Thymus (tissue), 11 donors: ENCODE measurements at regions not wholly inside any gene's neighbourhood (a gene's known extent, or its start where the extent isn't known, plus 50 kb on each side); places are given as distances from the start of the nearest gene placed in this dataset.

Source experiments
- DNase-seq, 9 donors: peaks; one replicate each; pipeline ENCODE4 v3.0.0-alpha.2; 2013; ENCODE audit warnings: low spot score in 9 of 9, low read depth in 6 of 9, missing footprints in 1 of 9
- H3K27ac ChIP-seq, 2 donors: one replicate each; pipeline ENCODE4 v1.5.1; 2013; ENCODE audit warnings: control low read depth in 1 of 2, low read depth in 1 of 2, low read length in 1 of 2, mild to moderate bottlenecking in 1 of 2, moderate library complexity in 1 of 2
- H3K27me3 ChIP-seq, 2 donors: one replicate each; pipeline ENCODE4 v1.5.1; 2013; ENCODE audit warnings: low read length in 1 of 2; ENCODE audit not compliant: control insufficient read depth in 2 of 2, insufficient read depth in 1 of 2
- H3K36me3 ChIP-seq, 2 donors: one replicate each; pipeline ENCODE4 v1.5.1; 2013; ENCODE audit warnings: low read length in 1 of 2, mild to moderate bottlenecking in 1 of 2, moderate library complexity in 1 of 2; ENCODE audit not compliant: control insufficient read depth in 2 of 2, insufficient read depth in 2 of 2
- H3K4me1 ChIP-seq, 2 donors: one replicate each; pipeline ENCODE4 v1.5.1; 2013; ENCODE audit warnings: low read length in 2 of 2; ENCODE audit not compliant: control insufficient read depth in 2 of 2, insufficient read depth in 2 of 2
- H3K4me3 ChIP-seq, 2 donors: one replicate each; pipeline ENCODE4 v1.5.1; 2013; ENCODE audit warnings: low read length in 2 of 2, control low read depth in 1 of 2, mild to moderate bottlenecking in 1 of 2
- H3K9me3 ChIP-seq, 2 donors: one replicate each; pipeline ENCODE4 v1.5.1; 2013; ENCODE audit warnings: low read length in 1 of 2, mild to moderate bottlenecking in 1 of 2; ENCODE audit not compliant: control insufficient read depth in 2 of 2, insufficient read depth in 1 of 2
- WGBS: extraction: QIAGEN DNeasy Blood & Tissue Kit; methylation state at CpG from one replicate; pipeline ENCODE4 v1.1.7; 2013; 5-methylcytosine and 5-hydroxymethylcytosine counted together
- donor health status: healthy.

GRCh38 chr2:14552286-14552685, 80.2 kb upstream of the LRATD1 start:
- no peak for DNase-seq
- no peaks in the 10 kb centered on the region for H3K9me3 ChIP-seq
- no peaks in the 10 kb centered on the region for H3K27me3 ChIP-seq
- 79% methylated on average over 1 of the region's 1 CpG for WGBS
- no peak overlapping the region for H3K4me3 ChIP-seq
- H3K4me1 ChIP-seq = no peaks in the 10 kb centered on the region
- no peaks in the 10 kb centered on the region for H3K36me3 ChIP-seq
- H3K27ac ChIP-seq = no peak overlapping the region

GRCh38 chr2:14552818-14553217, 79.7 kb upstream of the LRATD1 start:
- Histone ChIP-seq H3K4me3 (no peak overlapping the region), H3K9me3 (no peaks in the 10 kb centered on the region), H3K4me1 (no peaks in the 10 kb centered on the region), H3K27ac (no peak overlapping the region), H3K36me3 (no peaks in the 10 kb centered on the region), H3K27me3 (no peaks in the 10 kb centered on the region)
- WGBS = 91% methylated on average over 2 of the region's 2 CpGs
- no peak for DNase-seq

GRCh38 chr2:14554849-14555545, 77.5 kb upstream of the LRATD1 start:
- H3K27ac ChIP-seq = no peak overlapping the region
- no peaks in the 10 kb centered on the region for H3K36me3 ChIP-seq
- no peak overlapping the region for H3K4me3 ChIP-seq
- WGBS = 74% methylated on average over 7 of the region's 7 CpGs
- no peaks in the 10 kb centered on the region for H3K27me3 ChIP-seq
- no peaks in the 10 kb centered on the region for H3K9me3 ChIP-seq
- H3K4me1 ChIP-seq = no peaks in the 10 kb centered on the region
- no peak for DNase-seq

GRCh38 chr2:14557111-14557510, 75.4 kb upstream of the LRATD1 start:
- H3K27me3 ChIP-seq = no peaks in the 10 kb centered on the region
- H3K4me1 ChIP-seq = no peaks in the 10 kb centered on the region
- DNase-seq = no peak
- H3K4me3 ChIP-seq = no peak overlapping the region
- H3K27ac ChIP-seq = no peak overlapping the region
- WGBS = 75% methylated on average over 1 of the region's 1 CpG
- no peaks in the 10 kb centered on the region for H3K9me3 ChIP-seq
- H3K36me3 ChIP-seq = no peaks in the 10 kb centered on the region

GRCh38 chr2:14557916-14558315, 74.6 kb upstream of the LRATD1 start:
- Histone ChIP-seq H3K36me3 (no peaks in the 10 kb centered on the region), H3K27me3 (no peaks in the 10 kb centered on the region), H3K4me1 (no peaks in the 10 kb centered on the region), H3K27ac (no peak overlapping the region), H3K9me3 (no peaks in the 10 kb centered on the region), H3K4me3 (no peak overlapping the region)
- DNase-seq = no peak
- 92% methylated on average over 2 of the region's 2 CpGs for WGBS

- Histone ChIP-seq H3K9me3 (no peaks in the 10 kb centered on the region), H3K4me1 (no peaks in the 10 kb centered on the region), H3K27me3 (no peaks in the 10 kb centered on the region), H3K27ac (no peak overlapping the region), H3K4me3 (no peak overlapping the region), H3K36me3 (no peaks in the 10 kb centered on the region)
- DNase-seq = no peak
- 86% methylated on average over 3 of the region's 3 CpGs for WGBS
These were observed 74.1 kb upstream of the LRATD1 start for GRCh38 chr2:14558335-14558919.

- 82% methylated on average over 3 of the region's 3 CpGs for WGBS
- Histone ChIP-seq H3K9me3 (no peaks in the 10 kb centered on the region), H3K27ac (no peak overlapping the region), H3K27me3 (no peaks in the 10 kb centered on the region), H3K4me3 (no peak overlapping the region), H3K4me1 (no peaks in the 10 kb centered on the region), H3K36me3 (no peaks in the 10 kb centered on the region)
- DNase-seq = no peak
These were observed 71.8 kb upstream of the LRATD1 start for GRCh38 chr2:14560716-14561115.

GRCh38 chr2:14563324-14563723, 69.2 kb upstream of the LRATD1 start:
- no peak overlapping the region for H3K4me3 ChIP-seq
- no peak for DNase-seq
- H3K4me1 ChIP-seq = no peaks in the 10 kb centered on the region
- no peaks in the 10 kb centered on the region for H3K27me3 ChIP-seq
- WGBS = 92% methylated on average over 1 of the region's 1 CpG
- H3K27ac ChIP-seq = no peak overlapping the region
- H3K36me3 ChIP-seq = no peaks in the 10 kb centered on the region
- H3K9me3 ChIP-seq = no peaks in the 10 kb centered on the region

GRCh38 chr2:14565666-14566065, 66.9 kb upstream of the LRATD1 start:
- Histone ChIP-seq H3K27me3 (no peaks in the 10 kb centered on the region), H3K9me3 (no peaks in the 10 kb centered on the region), H3K36me3 (no peaks in the 10 kb centered on the region), H3K4me3 (no peak overlapping the region), H3K27ac (no peak overlapping the region), H3K4me1 (no peaks in the 10 kb centered on the region)
- no peak for DNase-seq
